SH-SY5Y (cell line): ENCODE measurements at regions not wholly inside any gene's neighbourhood (a gene's known extent, or its start where the extent isn't known, plus 50 kb on each side); places are given as distances from the start of the nearest gene placed in this dataset.

ENCODE experiments used
- GATA2 ChIP-seq: IDR thresholded peaks from 2 replicates; pipeline ENCODE4 v1.6.1; 2011; ENCODE audit warnings: mild to moderate bottlenecking, low read depth, low read length
- GATA3 ChIP-seq: IDR thresholded peaks from 2 replicates; pipeline ENCODE4 v1.6.1; 2011; ENCODE audit warnings: low read depth, mild to moderate bottlenecking, low read length, moderate library complexity

- no peak for TF ChIP-seq GATA3
- TF ChIP-seq GATA2, result no peak
These were observed 89.5 kb upstream of the IQSEC1 start for GRCh38 chr3:13162549-13163320.

GRCh38 chr3:13161771-13162535 lies 88.7 kb upstream of the IQSEC1 start:
- TF ChIP-seq GATA2 (no peak), GATA3 (no peak)

- TF ChIP-seq GATA2, result no peak
- TF ChIP-seq GATA3, result no peak
These were observed 88.0 kb upstream of the IQSEC1 start for GRCh38 chr3:13161021-13161759.

GRCh38 chr3:13160619-13161018 lies 87.4 kb upstream of the IQSEC1 start:
- TF ChIP-seq GATA3 (no peak), GATA2 (no peak)

- TF ChIP-seq GATA2, result peak; percentile 59; the same call in 1 of the 2 replicates
- TF ChIP-seq GATA3, result no peak
These were observed 86.7 kb upstream of the IQSEC1 start for GRCh38 chr3:13159890-13160289.

GRCh38 chr3:13158871-13159270 lies 85.6 kb upstream of the IQSEC1 start:
- no peak for TF ChIP-seq GATA2
- no peak for TF ChIP-seq GATA3

- TF ChIP-seq GATA3 (no peak), GATA2 (no peak)
These were observed 85.2 kb upstream of the IQSEC1 start for GRCh38 chr3:13158408-13158807.

GRCh38 chr3:13157986-13158385 lies 84.8 kb upstream of the IQSEC1 start:
- TF ChIP-seq GATA3, result no peak
- TF ChIP-seq GATA2, result no peak

GRCh38 chr3:13152826-13153710 lies 79.8 kb upstream of the IQSEC1 start:
- no peak for TF ChIP-seq GATA2
- no peak for TF ChIP-seq GATA3

GRCh38 chr3:13150624-13151023 lies 77.4 kb upstream of the IQSEC1 start:
- TF ChIP-seq GATA3, result no peak
- TF ChIP-seq GATA2, result no peak

GRCh38 chr3:13149330-13150108 lies 76.3 kb upstream of the IQSEC1 start:
- TF ChIP-seq GATA3 (no peak), GATA2 (no peak)

- TF ChIP-seq GATA2, result no peak
- TF ChIP-seq GATA3, result no peak
These were observed 75.5 kb upstream of the IQSEC1 start for GRCh38 chr3:13148561-13149329.
